GM19468 (cell line): ENCODE measurements at regions not wholly inside any gene's neighbourhood (a gene's known extent, or its start where the extent isn't known, plus 50 kb on each side); places are given as distances from the start of the nearest gene placed in this dataset.

Experiments
- ATAC-seq: cut with Tn5 transposase; IDR thresholded peaks from one replicate; pipeline ENCODE4 v1.9.1; 2021; ENCODE audit warnings: mild to moderate bottlenecking, moderate library complexity, moderate number of reproducible peaks; ENCODE audit not compliant: unreplicated experiment; ENCODE audit errors: extremely low read depth

- ATAC-seq: no peak
Measured at GRCh38 chr13:90105849-90106496, 1241.5 kb upstream of the MIR17HG start.

GRCh38 chr13:90107661-90108060 lies 1239.8 kb upstream of the MIR17HG start:
- ATAC-seq: no peak

GRCh38 chr13:90108547-90108946 lies 1238.9 kb upstream of the MIR17HG start:
- ATAC-seq: no peak

GRCh38 chr13:90116121-90116520 lies 1231.4 kb upstream of the MIR17HG start:
- no peak for ATAC-seq

GRCh38 chr13:90118467-90119071 lies 1228.9 kb upstream of the MIR17HG start:
- ATAC-seq: no peak

GRCh38 chr13:90120026-90120425 lies 1227.5 kb upstream of the MIR17HG start:
- ATAC-seq: no peak

- ATAC-seq: no peak
Measured at GRCh38 chr13:90121784-90122183, 1225.7 kb upstream of the MIR17HG start.

GRCh38 chr13:90122531-90122930 lies 1225.0 kb upstream of the MIR17HG start:
- ATAC-seq: no peak

- ATAC-seq: no peak
Measured at GRCh38 chr13:90135558-90135957, 1211.9 kb upstream of the MIR17HG start.

- ATAC-seq: no peak
Measured at GRCh38 chr13:90142251-90142650, 1205.2 kb upstream of the MIR17HG start.

- no peak for ATAC-seq
Measured at GRCh38 chr13:90154311-90154960, 1193.1 kb upstream of the MIR17HG start.

- ATAC-seq: no peak
Measured at GRCh38 chr13:90156390-90156789, 1191.1 kb upstream of the MIR17HG start.

- no peak for ATAC-seq
Measured at GRCh38 chr13:90168953-90169352, 1178.5 kb upstream of the MIR17HG start.

GRCh38 chr13:90170208-90170607 lies 1177.3 kb upstream of the MIR17HG start:
- no peak for ATAC-seq

- ATAC-seq: no peak
Measured at GRCh38 chr13:90171649-90172048, 1175.8 kb upstream of the MIR17HG start.

- ATAC-seq: no peak
Measured at GRCh38 chr13:90177512-90177911, 1170.0 kb upstream of the MIR17HG start.

- no peak for ATAC-seq
Measured at GRCh38 chr13:90184355-90184754, 1163.1 kb upstream of the MIR17HG start.

- no peak for ATAC-seq
Measured at GRCh38 chr13:90185734-90186133, 1161.8 kb upstream of the MIR17HG start.

- ATAC-seq: no peak
Measured at GRCh38 chr13:90187478-90188350, 1159.8 kb upstream of the MIR17HG start.

GRCh38 chr13:90188351-90188636 lies 1159.2 kb upstream of the MIR17HG start:
- no peak for ATAC-seq

GRCh38 chr13:90197722-90198121 lies 1149.8 kb upstream of the MIR17HG start:
- no peak for ATAC-seq
